ENCODE measurements at regions not wholly inside any gene's neighbourhood (a gene's known extent, or its start where the extent isn't known, plus 50 kb on each side); places are given as distances from the start of the nearest gene placed in this dataset.
"Not testable (repeated sequence)": the region's sequence is repeated elsewhere in the genome, so short reads cannot be mapped to it uniquely, and the experiment has no call there.

GRCh38 chr5:12557012-12557411 is 652.8 kb upstream of the CTNND2 start:
- Histone ChIP-seq H3K36me3 (ENCODE audit: control insufficient read depth in 2 of 2, insufficient read depth in 2 of 2, low read length in 2 of 2) (no peaks in the 10 kb centered on the region), H3K4me1 (ENCODE audit: control insufficient read depth in 2 of 2, insufficient read depth in 2 of 2, low read length in 2 of 2) (no peaks in the 10 kb centered on the region), H3K27me3 (ENCODE audit: control insufficient read depth in 2 of 2, insufficient read depth in 2 of 2, low read length in 2 of 2) (no peaks in the 10 kb centered on the region), H3K4me3 (ENCODE audit: low read length in 2 of 2) (no peak overlapping the region), H3K9me3 (ENCODE audit: control insufficient read depth in 2 of 2, low read length in 2 of 2) (peaks cover 0 to 6% of the 10 kb centered on the region in 2 donors), H3K9ac (ENCODE audit: low read depth in 1 of 2, low read length in 2 of 2) (no peak overlapping the region), H3K27ac (ENCODE audit: low read depth in 2 of 2, low read length in 2 of 2) (no peak overlapping the region)

- H3K4me1 ChIP-seq (ENCODE audit: control insufficient read depth in 2 of 2, insufficient read depth in 2 of 2, low read length in 2 of 2): no peaks in the 10 kb centered on the region
- no peaks in the 10 kb centered on the region for H3K36me3 ChIP-seq (ENCODE audit: control insufficient read depth in 2 of 2, insufficient read depth in 2 of 2, low read length in 2 of 2)
- H3K27me3 ChIP-seq (ENCODE audit: control insufficient read depth in 2 of 2, insufficient read depth in 2 of 2, low read length in 2 of 2): no peaks in the 10 kb centered on the region
- H3K9ac ChIP-seq (ENCODE audit: low read depth in 1 of 2, low read length in 2 of 2): no peak overlapping the region
- H3K4me3 ChIP-seq (ENCODE audit: low read length in 2 of 2): no peak overlapping the region
- no peaks in the 10 kb centered on the region for H3K9me3 ChIP-seq (ENCODE audit: control insufficient read depth in 2 of 2, low read length in 2 of 2)
- H3K27ac ChIP-seq (ENCODE audit: low read depth in 2 of 2, low read length in 2 of 2): no peak overlapping the region
These were observed 621.9 kb upstream of the CTNND2 start for GRCh38 chr5:12526113-12526512.

- H3K9ac ChIP-seq (ENCODE audit: low read depth in 1 of 2, low read length in 2 of 2): no peak overlapping the region
- no peaks in the 10 kb centered on the region for H3K4me1 ChIP-seq (ENCODE audit: control insufficient read depth in 2 of 2, insufficient read depth in 2 of 2, low read length in 2 of 2)
- no peaks in the 10 kb centered on the region for H3K9me3 ChIP-seq (ENCODE audit: control insufficient read depth in 2 of 2, low read length in 2 of 2)
- H3K27ac ChIP-seq (ENCODE audit: low read depth in 2 of 2, low read length in 2 of 2): no peak overlapping the region
- H3K36me3 ChIP-seq (ENCODE audit: control insufficient read depth in 2 of 2, insufficient read depth in 2 of 2, low read length in 2 of 2): no peaks in the 10 kb centered on the region
- no peak overlapping the region for H3K4me3 ChIP-seq (ENCODE audit: low read length in 2 of 2)
- H3K27me3 ChIP-seq (ENCODE audit: control insufficient read depth in 2 of 2, insufficient read depth in 2 of 2, low read length in 2 of 2): no peaks in the 10 kb centered on the region
These were observed 617.9 kb upstream of the CTNND2 start for GRCh38 chr5:12522116-12522515.

- not testable (repeated sequence) for H3K27me3 ChIP-seq (ENCODE audit: control insufficient read depth in 2 of 2, insufficient read depth in 2 of 2, low read length in 2 of 2); H3K4me1 ChIP-seq (ENCODE audit: control insufficient read depth in 2 of 2, insufficient read depth in 2 of 2, low read length in 2 of 2); H3K27ac ChIP-seq (ENCODE audit: low read depth in 2 of 2, low read length in 2 of 2); H3K36me3 ChIP-seq (ENCODE audit: control insufficient read depth in 2 of 2, insufficient read depth in 2 of 2, low read length in 2 of 2); H3K4me3 ChIP-seq (ENCODE audit: low read length in 2 of 2); H3K9ac ChIP-seq (ENCODE audit: low read depth in 1 of 2, low read length in 2 of 2); H3K9me3 ChIP-seq (ENCODE audit: control insufficient read depth in 2 of 2, low read length in 2 of 2)
These were observed 600.7 kb upstream of the CTNND2 start for GRCh38 chr5:12504983-12505382.

- H3K9ac ChIP-seq (ENCODE audit: low read depth in 1 of 2, low read length in 2 of 2): no peak overlapping the region
- H3K27me3 ChIP-seq (ENCODE audit: control insufficient read depth in 2 of 2, insufficient read depth in 2 of 2, low read length in 2 of 2): no peaks in the 10 kb centered on the region
- no peaks in the 10 kb centered on the region for H3K4me1 ChIP-seq (ENCODE audit: control insufficient read depth in 2 of 2, insufficient read depth in 2 of 2, low read length in 2 of 2)
- no peak overlapping the region for H3K4me3 ChIP-seq (ENCODE audit: low read length in 2 of 2)
- H3K9me3 ChIP-seq (ENCODE audit: control insufficient read depth in 2 of 2, low read length in 2 of 2): no peaks in the 10 kb centered on the region
- H3K36me3 ChIP-seq (ENCODE audit: control insufficient read depth in 2 of 2, insufficient read depth in 2 of 2, low read length in 2 of 2): no peaks in the 10 kb centered on the region
- H3K27ac ChIP-seq (ENCODE audit: low read depth in 2 of 2, low read length in 2 of 2): no peak overlapping the region
These were observed 583.9 kb upstream of the CTNND2 start for GRCh38 chr5:12488161-12488560.

GRCh38 chr5:12480487-12480886 is 576.2 kb upstream of the CTNND2 start:
- Histone ChIP-seq H3K36me3 (ENCODE audit: control insufficient read depth in 2 of 2, insufficient read depth in 2 of 2, low read length in 2 of 2) (no peaks in the 10 kb centered on the region), H3K4me1 (ENCODE audit: control insufficient read depth in 2 of 2, insufficient read depth in 2 of 2, low read length in 2 of 2) (no peaks in the 10 kb centered on the region), H3K4me3 (ENCODE audit: low read length in 2 of 2) (no peak overlapping the region), H3K9ac (ENCODE audit: low read depth in 1 of 2, low read length in 2 of 2) (no peak overlapping the region), H3K27me3 (ENCODE audit: control insufficient read depth in 2 of 2, insufficient read depth in 2 of 2, low read length in 2 of 2) (no peaks in the 10 kb centered on the region), H3K27ac (ENCODE audit: low read depth in 2 of 2, low read length in 2 of 2) (no peak overlapping the region), H3K9me3 (ENCODE audit: control insufficient read depth in 2 of 2, low read length in 2 of 2) (no peaks in the 10 kb centered on the region)

GRCh38 chr5:12477554-12477953 is 573.3 kb upstream of the CTNND2 start:
- H3K27me3 ChIP-seq (ENCODE audit: control insufficient read depth in 2 of 2, insufficient read depth in 2 of 2, low read length in 2 of 2): no peaks in the 10 kb centered on the region
- H3K4me3 ChIP-seq (ENCODE audit: low read length in 2 of 2): no peak overlapping the region
- no peak overlapping the region for H3K27ac ChIP-seq (ENCODE audit: low read depth in 2 of 2, low read length in 2 of 2)
- H3K36me3 ChIP-seq (ENCODE audit: control insufficient read depth in 2 of 2, insufficient read depth in 2 of 2, low read length in 2 of 2): no peaks in the 10 kb centered on the region
- H3K9me3 ChIP-seq (ENCODE audit: control insufficient read depth in 2 of 2, low read length in 2 of 2): no peaks in the 10 kb centered on the region
- no peaks in the 10 kb centered on the region for H3K4me1 ChIP-seq (ENCODE audit: control insufficient read depth in 2 of 2, insufficient read depth in 2 of 2, low read length in 2 of 2)
- H3K9ac ChIP-seq (ENCODE audit: low read depth in 1 of 2, low read length in 2 of 2): no peak overlapping the region

- H3K27ac ChIP-seq (ENCODE audit: low read depth in 2 of 2, low read length in 2 of 2): no peak overlapping the region
- H3K36me3 ChIP-seq (ENCODE audit: control insufficient read depth in 2 of 2, insufficient read depth in 2 of 2, low read length in 2 of 2): no peaks in the 10 kb centered on the region
- H3K9ac ChIP-seq (ENCODE audit: low read depth in 1 of 2, low read length in 2 of 2): no peak overlapping the region
- H3K9me3 ChIP-seq (ENCODE audit: control insufficient read depth in 2 of 2, low read length in 2 of 2): peaks cover 0 to 5% of the 10 kb centered on the region in 2 donors
- no peaks in the 10 kb centered on the region for H3K4me1 ChIP-seq (ENCODE audit: control insufficient read depth in 2 of 2, insufficient read depth in 2 of 2, low read length in 2 of 2)
- H3K4me3 ChIP-seq (ENCODE audit: low read length in 2 of 2): no peak overlapping the region
- no peaks in the 10 kb centered on the region for H3K27me3 ChIP-seq (ENCODE audit: control insufficient read depth in 2 of 2, insufficient read depth in 2 of 2, low read length in 2 of 2)
These were observed 563.6 kb upstream of the CTNND2 start for GRCh38 chr5:12467799-12468198.

GRCh38 chr5:12460493-12461261 is 556.4 kb upstream of the CTNND2 start:
- no peaks in the 10 kb centered on the region for H3K4me1 ChIP-seq (ENCODE audit: control insufficient read depth in 2 of 2, insufficient read depth in 2 of 2, low read length in 2 of 2)

GRCh38 chr5:12459326-12459725 is 555.1 kb upstream of the CTNND2 start:
- H3K4me3 ChIP-seq (ENCODE audit: low read length in 2 of 2): no peak overlapping the region
- H3K9me3 ChIP-seq (ENCODE audit: control insufficient read depth in 2 of 2, low read length in 2 of 2): no peaks in the 10 kb centered on the region
- H3K36me3 ChIP-seq (ENCODE audit: control insufficient read depth in 2 of 2, insufficient read depth in 2 of 2, low read length in 2 of 2): no peaks in the 10 kb centered on the region
- no peaks in the 10 kb centered on the region for H3K27me3 ChIP-seq (ENCODE audit: control insufficient read depth in 2 of 2, insufficient read depth in 2 of 2, low read length in 2 of 2)
- H3K9ac ChIP-seq (ENCODE audit: low read depth in 1 of 2, low read length in 2 of 2): no peak overlapping the region
- no peak overlapping the region for H3K27ac ChIP-seq (ENCODE audit: low read depth in 2 of 2, low read length in 2 of 2)
- H3K4me1 ChIP-seq (ENCODE audit: control insufficient read depth in 2 of 2, insufficient read depth in 2 of 2, low read length in 2 of 2): no peaks in the 10 kb centered on the region

More at GRCh38 chr5:12460493-12461261, 556.4 kb upstream of the CTNND2 start:
- Histone ChIP-seq H3K4me3 (ENCODE audit: low read length in 2 of 2) (no peak overlapping the region), H3K9me3 (ENCODE audit: control insufficient read depth in 2 of 2, low read length in 2 of 2) (no peaks in the 10 kb centered on the region), H3K9ac (ENCODE audit: low read depth in 1 of 2, low read length in 2 of 2) (no peak overlapping the region), H3K27me3 (ENCODE audit: control insufficient read depth in 2 of 2, insufficient read depth in 2 of 2, low read length in 2 of 2) (no peaks in the 10 kb centered on the region), H3K27ac (ENCODE audit: low read depth in 2 of 2, low read length in 2 of 2) (no peak overlapping the region), H3K36me3 (ENCODE audit: control insufficient read depth in 2 of 2, insufficient read depth in 2 of 2, low read length in 2 of 2) (no peaks in the 10 kb centered on the region)

All from mucosa of rectum (tissue), 2 donors.